SJSA1 (cell line): ENCODE measurements at regions not wholly inside any gene's neighbourhood (a gene's known extent, or its start where the extent isn't known, plus 50 kb on each side); places are given as distances from the start of the nearest gene placed in this dataset.

Experiments
- DNase-seq, 2 experiments: peaks; one replicate each; pipeline ENCODE4 v3.0.0-alpha.2; 2015 to 2020; ENCODE audit warnings: low spot score in 2 of 2, low read depth in 1 of 2
- H3K27ac ChIP-seq: fragments of 250-450 bp; sonication (Bioruptor Pico); 2 replicates; pipeline ENCODE4 v1.5.1; 2020; ENCODE audit warnings: mild to moderate bottlenecking, moderate library complexity
- H3K27me3 ChIP-seq: fragments of 250-450 bp; sonication (Bioruptor Pico); replicated peaks from 2 replicates; pipeline ENCODE4 v1.5.1; 2020; ENCODE audit warnings: mild to moderate bottlenecking, moderate library complexity
- H3K36me3 ChIP-seq: fragments of 250-450 bp; sonication (Bioruptor Pico); 2 replicates; pipeline ENCODE4 v1.5.1; 2020; ENCODE audit warnings: mild to moderate bottlenecking
- H3K4me1 ChIP-seq: fragments of 250-450 bp; sonication (Bioruptor Pico); replicated peaks from 2 replicates; pipeline ENCODE4 v1.6.1; 2021; ENCODE audit warnings: mild to moderate bottlenecking
- H3K4me3 ChIP-seq: fragments of 250-450 bp; sonication (Bioruptor Pico); 2 replicates; pipeline ENCODE4 v1.5.1; 2020; ENCODE audit warnings: mild to moderate bottlenecking
- H3K9me3 ChIP-seq: fragments of 250-450 bp; sonication (Bioruptor Pico); replicated peaks from 2 replicates; pipeline ENCODE4 v1.5.1; 2020; ENCODE audit warnings: mild to moderate bottlenecking

DNA sequence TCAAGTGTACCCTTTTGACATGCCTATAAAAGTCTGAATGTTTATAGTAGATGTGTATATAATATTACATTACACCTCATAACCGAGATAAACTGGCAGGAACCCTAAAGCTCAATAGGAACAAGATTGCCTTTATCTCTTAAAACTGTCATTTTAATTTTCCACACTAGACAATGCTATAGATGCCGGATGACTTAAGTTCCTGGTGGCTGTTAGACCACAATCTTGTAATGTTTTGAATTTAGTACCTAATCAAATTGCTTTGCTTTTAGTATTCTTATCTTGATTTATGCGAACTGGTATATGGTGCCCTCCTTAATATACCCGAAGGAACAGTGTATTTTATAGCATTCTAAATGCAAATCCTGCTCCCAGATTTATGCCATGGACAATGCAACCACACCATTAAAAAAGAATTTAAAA lies 1397.0 kb upstream of the ADGRL4 start:
- Histone ChIP-seq H3K4me1 (no peaks in the 10 kb centered on the region), H3K4me3 (no peak overlapping the region), H3K27ac (no peak overlapping the region), H3K36me3 (no peaks in the 10 kb centered on the region), H3K27me3 (no peaks in the 10 kb centered on the region), H3K9me3 (no peaks in the 10 kb centered on the region)
- no peak for DNase-seq

DNA sequence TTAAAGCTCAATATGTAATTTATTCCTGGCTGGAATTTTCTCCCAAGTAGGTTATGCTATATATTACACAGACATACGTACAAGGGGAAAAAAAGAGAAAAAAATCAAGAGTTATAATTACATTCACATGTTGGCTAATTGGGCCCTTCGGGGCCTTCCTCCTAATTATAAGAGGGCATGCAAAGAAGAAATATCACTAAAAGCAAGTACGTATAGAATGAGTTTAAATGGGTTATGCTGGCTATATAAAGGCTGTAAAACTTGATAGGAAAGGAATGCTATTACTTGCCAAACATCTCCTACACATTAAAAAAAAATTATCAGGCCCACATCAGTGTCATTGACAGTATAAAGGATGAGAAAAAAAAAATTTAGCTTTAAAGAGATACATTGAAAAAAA lies 1396.1 kb upstream of the ADGRL4 start:
- Histone ChIP-seq H3K4me1 (no peaks in the 10 kb centered on the region), H3K9me3 (no peaks in the 10 kb centered on the region), H3K27ac (no peak overlapping the region), H3K4me3 (no peak overlapping the region), H3K27me3 (no peaks in the 10 kb centered on the region), H3K36me3 (no peaks in the 10 kb centered on the region)
- no peak for DNase-seq

DNA sequence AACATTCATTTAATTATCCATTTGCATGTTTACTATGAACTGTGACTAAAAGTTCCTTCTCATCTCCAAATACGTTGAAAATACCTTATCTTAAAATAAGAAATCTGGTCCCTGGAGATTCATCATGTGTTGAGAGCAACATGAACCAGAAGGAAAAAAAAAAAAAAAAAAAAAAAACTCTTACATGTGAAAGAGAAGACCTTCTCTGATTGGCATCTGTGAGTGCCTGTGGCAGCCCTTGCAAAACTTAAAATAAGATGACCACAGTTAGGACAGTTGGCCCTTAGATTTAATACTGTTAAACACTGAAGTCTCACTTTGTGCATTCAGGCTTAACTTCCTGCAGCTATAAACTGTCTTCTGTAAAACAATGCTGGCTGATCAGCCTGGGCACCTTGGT lies 1395.2 kb upstream of the ADGRL4 start:
- Histone ChIP-seq H3K4me1 (no peaks in the 10 kb centered on the region), H3K4me3 (no peak overlapping the region), H3K27ac (no peak overlapping the region), H3K9me3 (no peaks in the 10 kb centered on the region), H3K36me3 (no peaks in the 10 kb centered on the region), H3K27me3 (no peaks in the 10 kb centered on the region)
- no peak for DNase-seq

DNA sequence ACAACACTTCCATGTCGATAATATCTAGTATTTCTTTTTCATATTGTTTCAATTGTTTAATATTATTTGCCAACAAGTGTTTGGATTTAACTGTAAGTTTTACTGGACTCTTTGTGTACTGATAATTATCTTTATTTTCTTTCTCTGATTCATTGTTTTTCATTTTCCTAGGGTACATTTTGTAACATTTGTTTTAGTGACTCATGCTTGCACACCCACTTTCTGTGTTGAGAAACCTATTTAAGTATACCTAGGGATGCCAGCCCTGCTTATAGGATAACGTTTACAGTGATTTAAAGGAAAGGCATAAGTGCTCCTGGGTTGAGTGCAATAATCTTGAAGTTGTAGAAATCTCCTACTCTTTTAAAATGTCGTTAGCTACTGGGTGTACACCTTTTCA lies 1386.0 kb upstream of the ADGRL4 start:
- no peaks in the 10 kb centered on the region for H3K4me1 ChIP-seq
- H3K27ac ChIP-seq: no peak overlapping the region
- H3K4me3 ChIP-seq: no peak overlapping the region
- no peaks in the 10 kb centered on the region for H3K9me3 ChIP-seq
- no peaks in the 10 kb centered on the region for H3K36me3 ChIP-seq
- DNase-seq: no peak
- no peaks in the 10 kb centered on the region for H3K27me3 ChIP-seq

DNA sequence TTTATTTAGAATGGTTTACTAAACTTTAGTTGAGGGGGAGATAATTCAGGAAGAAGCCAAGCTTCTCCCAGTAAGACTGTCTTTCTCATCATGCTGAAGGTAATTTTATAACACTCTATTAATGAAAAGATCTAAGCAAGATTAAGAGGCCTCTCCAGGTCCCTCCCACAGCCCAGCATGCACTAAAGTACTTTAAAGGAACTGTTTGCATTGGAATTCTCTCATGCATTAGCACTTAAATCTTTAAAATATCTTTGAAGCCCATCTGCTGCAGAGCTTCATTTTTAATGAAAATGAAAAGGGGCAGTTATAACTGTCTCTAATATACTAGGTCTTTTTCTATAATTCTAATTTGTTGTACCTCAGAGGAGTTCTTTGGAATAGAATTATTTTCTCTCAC lies 1379.1 kb upstream of the ADGRL4 start:
- H3K4me3 ChIP-seq: no peak overlapping the region
- no peak for DNase-seq
- H3K9me3 ChIP-seq: no peaks in the 10 kb centered on the region
- H3K27me3 ChIP-seq: no peaks in the 10 kb centered on the region
- H3K27ac ChIP-seq: no peak overlapping the region
- no peaks in the 10 kb centered on the region for H3K36me3 ChIP-seq
- peaks cover 4% of the 10 kb centered on the region for H3K4me1 ChIP-seq

DNA sequence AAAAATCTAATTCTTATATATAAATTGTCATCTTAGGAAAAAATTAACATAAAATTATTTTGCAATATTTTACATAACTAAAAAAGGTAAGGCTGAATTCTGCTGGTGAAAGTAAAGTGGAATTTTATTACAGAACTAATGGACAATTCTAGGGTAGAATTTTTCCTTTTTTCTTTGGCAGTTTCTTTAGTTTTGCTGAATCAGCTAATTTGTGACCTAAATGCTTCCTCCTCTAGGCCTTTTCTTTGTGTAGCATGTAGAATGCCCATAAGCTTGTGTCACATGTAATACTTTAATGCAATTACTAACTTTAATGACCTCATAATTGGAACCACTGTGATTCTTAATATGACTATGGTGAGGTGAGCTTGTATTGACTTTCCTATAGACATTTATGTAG lies 1378.4 kb upstream of the ADGRL4 start:
- no peak for DNase-seq
- H3K27ac ChIP-seq: no peak overlapping the region
- H3K9me3 ChIP-seq: no peaks in the 10 kb centered on the region
- no peak overlapping the region for H3K4me3 ChIP-seq
- H3K4me1 ChIP-seq: peaks cover 4% of the 10 kb centered on the region
- H3K27me3 ChIP-seq: no peaks in the 10 kb centered on the region
- no peaks in the 10 kb centered on the region for H3K36me3 ChIP-seq

DNA sequence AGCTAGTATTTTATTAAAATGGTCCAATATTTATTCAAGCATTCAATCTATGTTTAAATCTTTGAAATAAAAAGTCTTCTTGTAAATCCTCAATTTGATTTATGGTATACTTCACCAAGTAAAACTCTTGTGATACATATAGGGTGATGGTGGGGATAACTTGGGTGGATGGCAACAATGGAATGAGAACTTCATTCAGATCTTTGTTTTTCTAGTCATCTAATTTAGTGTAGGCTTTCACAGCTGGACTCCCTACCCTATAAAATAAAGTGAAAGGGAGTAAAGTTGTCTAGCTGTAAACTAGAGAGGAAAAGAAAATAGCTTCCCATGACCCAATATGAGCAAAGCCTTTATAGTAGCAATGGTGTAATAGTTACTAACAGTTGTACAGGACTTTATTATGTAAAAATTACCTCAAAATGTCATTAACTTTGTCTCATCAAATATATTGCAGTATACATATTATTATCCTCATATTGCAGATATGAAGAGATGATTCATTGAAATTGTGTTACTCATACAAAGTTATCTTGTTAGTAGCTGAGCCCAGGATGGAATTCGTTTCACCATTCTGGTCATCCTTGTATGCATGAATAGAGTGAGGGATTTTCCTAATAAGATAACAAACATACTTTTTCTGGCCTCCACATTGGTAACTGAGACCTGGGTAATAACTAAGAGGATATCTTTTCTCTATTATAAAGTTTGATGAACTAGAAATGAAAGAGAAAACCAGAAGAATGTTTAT lies 1377.7 kb upstream of the ADGRL4 start:
- Histone ChIP-seq H3K4me3 (no peak overlapping the region), H3K9me3 (no peaks in the 10 kb centered on the region), H3K36me3 (no peaks in the 10 kb centered on the region), H3K27me3 (no peaks in the 10 kb centered on the region), H3K4me1 (peaks cover 4% of the 10 kb centered on the region), H3K27ac (no peak overlapping the region)
- DNase-seq: no peak

DNA sequence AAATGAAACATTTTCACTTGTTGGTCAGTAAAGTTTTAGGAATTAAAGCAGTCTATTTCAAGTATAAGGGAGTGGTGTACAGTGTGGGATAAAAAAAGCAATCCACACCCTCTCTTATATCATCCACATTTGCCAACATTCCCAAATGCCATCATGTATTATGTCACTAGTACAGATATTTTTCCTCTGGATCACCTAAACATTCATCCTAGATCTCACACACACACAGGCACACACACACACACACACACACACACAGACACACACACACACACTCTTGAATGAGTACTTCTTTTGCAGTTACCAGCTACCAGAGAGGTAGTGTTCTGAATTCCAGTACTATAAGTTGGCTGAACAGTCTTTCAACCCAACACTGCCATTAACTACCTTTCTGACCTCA lies 1369.1 kb upstream of the ADGRL4 start:
- Histone ChIP-seq H3K27ac (peak overlapping the region; percentile 61), H3K4me3 (no peak overlapping the region), H3K36me3 (no peaks in the 10 kb centered on the region), H3K4me1 (peaks cover 9% of the 10 kb centered on the region), H3K9me3 (peaks cover 5% of the 10 kb centered on the region), H3K27me3 (no peaks in the 10 kb centered on the region)
- peak in 1 of 2 experiments; percentile 71 for DNase-seq

DNA sequence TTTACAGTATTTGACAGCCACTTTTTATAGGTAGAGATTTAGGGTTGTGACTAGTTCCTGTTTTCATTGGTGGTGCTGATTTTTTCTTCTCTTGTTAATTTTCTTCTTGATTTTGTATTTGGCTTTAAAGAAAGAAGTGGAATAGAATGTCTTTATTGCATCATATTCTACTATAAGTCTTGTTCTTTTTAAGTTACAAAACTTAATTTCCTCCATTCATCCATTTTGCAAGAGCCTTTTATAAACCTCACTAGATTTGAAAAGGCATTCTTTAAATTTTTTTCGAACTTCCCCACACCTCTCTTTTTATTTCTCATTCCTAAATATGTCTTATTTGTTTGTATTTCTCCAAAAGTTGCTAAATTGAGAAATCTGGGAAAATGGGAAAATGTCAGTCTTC lies 1368.6 kb upstream of the ADGRL4 start:
- DNase-seq: no peak

DNA sequence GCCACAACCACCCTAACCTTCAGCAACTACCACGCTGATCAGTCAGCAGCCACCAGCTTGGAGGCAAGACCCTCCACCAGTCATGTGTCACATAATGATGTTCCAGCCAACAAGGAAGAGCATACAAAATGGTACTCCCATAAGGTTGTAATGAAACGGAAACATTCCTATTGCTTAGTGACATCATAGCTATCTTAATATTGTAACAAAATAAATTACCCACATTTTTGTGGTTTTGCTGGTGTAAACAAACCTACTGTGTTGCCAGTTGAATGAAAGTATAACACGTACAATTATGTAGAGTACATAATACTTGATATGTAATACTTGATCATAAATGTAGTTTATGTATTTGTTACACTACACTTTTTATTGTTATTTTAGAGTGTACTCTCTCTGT lies 1363.2 kb upstream of the ADGRL4 start:
- no peak overlapping the region for H3K27ac ChIP-seq
- H3K4me3 ChIP-seq: no peak overlapping the region
- H3K27me3 ChIP-seq: no peaks in the 10 kb centered on the region
- H3K36me3 ChIP-seq: no peaks in the 10 kb centered on the region
- H3K4me1 ChIP-seq: peaks cover 2% of the 10 kb centered on the region; the same call in 1 of the 2 replicates
- peak in 1 of 2 experiments; percentile 20 for DNase-seq
- H3K9me3 ChIP-seq: no peaks in the 10 kb centered on the region

More for the DNA sequence above, 1368.6 kb upstream of the ADGRL4 start:
- no peaks in the 10 kb centered on the region for H3K27me3 ChIP-seq
- peak overlapping the region; percentile 61 for H3K27ac ChIP-seq
- no peak overlapping the region for H3K4me3 ChIP-seq
- peaks cover 5% of the 10 kb centered on the region for H3K9me3 ChIP-seq
- no peaks in the 10 kb centered on the region for H3K36me3 ChIP-seq
- peaks cover 9% of the 10 kb centered on the region for H3K4me1 ChIP-seq

DNA sequence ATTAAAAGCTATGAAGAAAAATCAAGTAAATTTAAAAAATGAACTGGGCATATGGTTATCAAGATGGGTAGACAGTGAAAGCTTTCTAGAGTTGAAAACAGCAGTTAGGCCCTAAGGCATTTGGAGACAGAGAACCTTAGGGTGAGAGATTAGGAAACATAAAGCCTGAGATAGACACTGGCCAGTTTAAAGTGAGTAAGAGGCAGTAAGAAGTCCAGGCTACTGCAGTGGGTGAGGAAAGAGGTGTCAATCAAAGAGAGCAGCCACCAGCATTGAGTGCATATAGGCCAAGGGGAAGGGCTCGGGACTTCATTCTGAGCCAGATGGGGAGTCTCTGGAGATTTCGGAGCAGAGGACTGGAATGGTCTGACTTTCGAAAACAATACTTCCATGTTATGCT lies 1360.5 kb upstream of the ADGRL4 start:
- no peaks in the 10 kb centered on the region for H3K27me3 ChIP-seq
- no peaks in the 10 kb centered on the region for H3K36me3 ChIP-seq
- no peak for DNase-seq
- no peak overlapping the region for H3K4me3 ChIP-seq
- H3K4me1 ChIP-seq: 0 out of 2 replicates have a peak, but pooled peaks cover 2% of the 10 kb centered on the region
- H3K27ac ChIP-seq: no peak overlapping the region
- H3K9me3 ChIP-seq: no peaks in the 10 kb centered on the region

DNA sequence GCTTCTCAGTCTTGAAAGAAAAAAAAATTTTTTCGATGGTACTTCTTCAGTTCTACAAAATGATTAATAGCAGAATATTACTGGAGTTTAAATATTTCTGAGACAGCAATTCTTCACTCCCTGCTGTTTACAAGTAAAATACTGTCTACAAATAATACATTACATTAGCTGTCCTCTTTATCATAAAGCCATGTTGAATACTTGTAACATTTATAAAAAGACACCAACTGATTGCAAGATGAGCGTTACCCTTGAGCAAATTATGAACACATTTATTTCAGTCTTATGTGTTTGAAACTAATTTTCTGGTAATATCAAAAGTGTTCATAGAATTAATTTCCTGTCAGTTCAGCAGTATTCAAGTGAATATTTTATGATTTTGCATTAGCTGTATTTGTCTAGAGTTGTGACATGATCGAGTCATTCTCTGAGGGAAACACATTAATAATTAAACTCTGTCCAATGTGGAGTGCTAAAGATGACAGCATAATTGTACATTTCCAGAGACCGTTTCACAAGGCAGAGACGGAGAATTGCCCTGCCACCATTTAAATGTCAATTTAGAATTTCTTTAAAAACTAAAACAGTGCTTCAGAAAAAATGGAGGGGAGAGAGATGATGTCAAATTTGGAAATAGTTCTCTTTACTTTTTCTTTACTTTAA lies 1359.0 kb upstream of the ADGRL4 start:
- H3K27ac ChIP-seq: no peak overlapping the region
- H3K9me3 ChIP-seq: no peaks in the 10 kb centered on the region
- no peaks in the 10 kb centered on the region for H3K27me3 ChIP-seq
- 0 out of 2 replicates have a peak, but pooled peaks cover 2% of the 10 kb centered on the region for H3K4me1 ChIP-seq
- DNase-seq: no peak
- no peak overlapping the region for H3K4me3 ChIP-seq
- no peaks in the 10 kb centered on the region for H3K36me3 ChIP-seq

DNA sequence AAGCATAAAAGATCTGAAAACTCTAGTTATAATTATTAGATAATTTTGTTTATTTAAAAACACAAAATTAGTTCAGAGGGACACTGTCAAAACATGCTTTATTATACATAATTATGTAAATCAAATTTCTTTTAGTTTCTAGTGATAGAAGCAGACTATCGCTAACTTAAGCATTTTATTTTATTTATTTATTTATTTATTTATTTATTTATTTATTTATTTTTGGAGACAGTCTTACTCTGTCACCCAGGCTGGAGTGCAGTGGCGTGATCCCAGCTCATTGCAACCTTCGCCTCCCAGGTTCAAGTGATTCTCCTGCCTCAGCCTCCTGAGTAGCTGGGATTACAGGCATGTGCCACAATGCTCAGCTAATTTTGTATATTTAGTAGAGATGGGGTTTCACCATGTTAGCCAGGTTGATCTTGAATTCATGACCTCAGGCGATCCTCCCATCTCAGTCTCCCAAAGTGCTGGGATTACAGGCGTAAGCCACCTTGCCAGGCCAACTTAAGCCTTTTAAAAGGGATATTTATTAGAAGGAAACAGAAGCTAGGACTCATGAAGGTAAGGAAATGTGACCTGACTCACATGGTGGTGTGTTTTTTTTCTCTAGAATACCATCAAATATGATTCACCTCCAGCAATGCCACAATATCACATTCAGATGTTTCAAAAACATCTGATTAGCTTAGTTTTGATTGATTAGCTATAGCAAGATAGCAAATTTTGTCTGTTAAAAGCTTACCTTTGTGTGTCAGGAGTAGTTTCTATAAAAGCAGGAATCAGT lies 1357.4 kb upstream of the ADGRL4 start:
- DNase-seq: no peak
- no peaks in the 10 kb centered on the region for H3K36me3 ChIP-seq
- H3K27me3 ChIP-seq: no peaks in the 10 kb centered on the region
- H3K9me3 ChIP-seq: no peaks in the 10 kb centered on the region
- H3K27ac ChIP-seq: no peak overlapping the region
- no peaks in the 10 kb centered on the region for H3K4me1 ChIP-seq
- no peak overlapping the region for H3K4me3 ChIP-seq

DNA sequence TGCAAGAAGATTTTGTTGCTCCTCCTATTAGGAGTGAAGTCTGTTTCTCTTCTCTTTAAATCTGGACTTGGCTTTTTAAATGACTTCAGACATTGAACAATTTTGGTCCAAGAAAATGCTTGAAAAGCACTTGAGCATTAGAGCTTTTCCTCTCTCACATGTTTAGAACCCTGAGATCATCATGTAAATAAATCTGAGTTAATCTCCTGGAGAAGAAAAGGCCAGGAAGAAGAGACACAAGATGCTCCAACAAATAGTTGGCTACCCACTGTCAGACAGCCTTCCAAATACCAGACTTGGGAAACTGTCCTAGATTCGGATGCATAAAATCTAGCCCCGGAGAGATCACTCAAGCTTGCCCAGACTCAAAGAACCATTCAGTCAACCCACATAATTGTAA lies 1353.1 kb upstream of the ADGRL4 start:
- DNase-seq: no peak
- Histone ChIP-seq H3K36me3 (no peaks in the 10 kb centered on the region), H3K27ac (no peak overlapping the region), H3K9me3 (no peaks in the 10 kb centered on the region), H3K4me1 (no peaks in the 10 kb centered on the region), H3K4me3 (no peak overlapping the region), H3K27me3 (no peaks in the 10 kb centered on the region)
